H1 (cell line): ENCODE measurements at regions not wholly inside any gene's neighbourhood (a gene's known extent, or its start where the extent isn't known, plus 50 kb on each side); places are given as distances from the start of the nearest gene placed in this dataset.
"Not testable (repeated sequence)": the region's sequence is repeated elsewhere in the genome, so short reads cannot be mapped to it uniquely, and the experiment has no call there.

Experiments
- CTCF ChIA-PET: fragments of 300-600 bp; sonication (Branson Sonifier 250); formaldehyde crosslinking; loops from one replicate; lab custom pipeline; 2021; ENCODE audit not compliant: partially characterized antibody; lab: Charles Lee
- POLR2A ChIA-PET: fragments of 300-600 bp; sonication (Branson Sonifier 250); formaldehyde crosslinking; loops from one replicate; lab custom pipeline; 2021; ENCODE audit warnings: inconsistent platforms; ENCODE audit not compliant: partially characterized antibody; lab: Charles Lee
- DNase-seq, 2 experiments: peaks; one replicate each; pipeline versions ENCODE4 v3.0.0 to v3.0.0-alpha.2; 2010 to 2022; ENCODE audit warnings: low spot score in 2 of 2, low read depth in 1 of 2, mixed read lengths in 1 of 2
- FAIRE-seq: peaks from 2 replicates; lab custom pipeline; 2011; peaks lifted over from hg19 to GRCh38; lab: Jason Lieb, UNC
- H2AFZ ChIP-seq: 2 replicates; pipeline ENCODE4 v1.8.1; 2012; ENCODE audit warnings: low read length, inconsistent platforms
- H2AK5ac ChIP-seq: 2 replicates; pipeline ENCODE4 v1.6.1; 2013; ENCODE audit warnings: low read depth, low read length
- H2BK120ac ChIP-seq: replicated peaks from 2 replicates; pipeline ENCODE3; 2013; ENCODE audit warnings: low read depth, low read length, inconsistent platforms
- H2BK12ac ChIP-seq: 2 replicates; pipeline ENCODE4 v1.6.1; 2013; ENCODE audit warnings: low read depth, low read length
- H2BK15ac ChIP-seq: 2 replicates; pipeline ENCODE4 v1.6.1; 2013; ENCODE audit warnings: low read length
- H2BK20ac ChIP-seq: 2 replicates; pipeline ENCODE4 v1.6.1; 2013; ENCODE audit warnings: low read length
- H2BK5ac ChIP-seq: 2 replicates; pipeline ENCODE4 v1.6.1; 2013; ENCODE audit warnings: low read depth, low read length
- H3K14ac ChIP-seq: 2 replicates; pipeline ENCODE4 v1.6.1; 2013; ENCODE audit warnings: inconsistent platforms; ENCODE audit not compliant: insufficient read length
- H3K18ac ChIP-seq: 2 replicates; pipeline ENCODE4 v1.6.1; 2013; ENCODE audit warnings: low read length; ENCODE audit errors: extremely low read depth
- H3K23ac ChIP-seq: 2 replicates; pipeline ENCODE4 v1.6.1; 2013; ENCODE audit warnings: inconsistent platforms; ENCODE audit not compliant: insufficient read length
- H3K23me2 ChIP-seq: 2 replicates; pipeline ENCODE4 v1.6.1; 2013; ENCODE audit warnings: low read depth, low read length
- H3K27ac ChIP-seq: 2 replicates; pipeline ENCODE4 v1.6.1; 2011; ENCODE audit warnings: low read depth, low read length, inconsistent platforms
- H3K27me3 ChIP-seq, 4 experiments: replicated peaks in 1 of 4; 1 replicate in 1 of 4; 2 replicates in 3 of 4; pipeline versions ENCODE4 v1.6.1 to v1.8.1; 2011 to 2013; ENCODE audit warnings: low read length in 3 of 4, mild to moderate bottlenecking in 3 of 4, inconsistent platforms in 2 of 4, mixed read lengths in 2 of 4, moderate library complexity in 1 of 4; ENCODE audit not compliant: control insufficient read depth in 3 of 4, insufficient read depth in 3 of 4; ENCODE audit errors: extremely low read depth in 1 of 4
- H3K36me3 ChIP-seq, 4 experiments: 2 replicates each; pipeline versions ENCODE4 v1.6.1 to v1.8.1; 2011 to 2013; ENCODE audit warnings: mild to moderate bottlenecking in 4 of 4, low read length in 3 of 4, moderate library complexity in 2 of 4, control low read depth in 1 of 4, inconsistent platforms in 1 of 4; ENCODE audit not compliant: insufficient read depth in 4 of 4, control insufficient read depth in 2 of 4
- H3K4ac ChIP-seq: replicated peaks from 2 replicates; pipeline ENCODE3; 2013; ENCODE audit warnings: low read length, low read depth, mixed read lengths, inconsistent platforms; ENCODE audit not compliant: insufficient read length
- H3K4me1 ChIP-seq, 4 experiments: replicated peaks in 1 of 4; 1 replicate in 1 of 4; 2 replicates in 3 of 4; pipeline versions ENCODE4 v1.6.1 to v1.8.1; 2011 to 2013; ENCODE audit warnings: low read length in 3 of 4, inconsistent platforms in 2 of 4, mixed read lengths in 1 of 4; ENCODE audit not compliant: insufficient read depth in 4 of 4, control insufficient read depth in 3 of 4
- H3K4me2 ChIP-seq, 2 experiments: 2 replicates each; pipeline versions ENCODE4 v1.6.1 to v1.8.1; 2011 to 2013; ENCODE audit warnings: low read depth in 2 of 2, low read length in 2 of 2, control low read depth in 1 of 2, inconsistent platforms in 1 of 2, mild to moderate bottlenecking in 1 of 2; ENCODE audit not compliant: insufficient read depth in 1 of 2
- H3K4me3 ChIP-seq, 4 experiments: fragments of 200-600, 300-600 bp in 1 of 4; sonication (generic), shearing (Covaris generic), sonication (Bioruptor Twin) in 1 of 4; 2 replicates each; pipeline versions ENCODE4 v1.5.1 to v1.8.1; 2011 to 2016; ENCODE audit warnings: low read length in 4 of 4, low read depth in 3 of 4, control low read depth in 2 of 4, inconsistent platforms in 2 of 4, mild to moderate bottlenecking in 2 of 4, mixed read lengths in 1 of 4, moderate library complexity in 1 of 4; ENCODE audit not compliant: insufficient read depth in 2 of 4; ENCODE audit errors: extremely low read depth in 1 of 4
- H3K56ac ChIP-seq: replicated peaks from 2 replicates; pipeline ENCODE3; 2013; ENCODE audit warnings: low read depth, mild to moderate bottlenecking, mixed read lengths, low read length, inconsistent platforms; ENCODE audit not compliant: insufficient read length
- H3K79me1 ChIP-seq: 2 replicates; pipeline ENCODE4 v1.6.1; 2013; ENCODE audit warnings: low read depth, low read length, control low read depth
- H3K79me2 ChIP-seq, 2 experiments: 2 replicates each; pipeline versions ENCODE4 v1.6.1 to v1.8.1; 2012 to 2013; ENCODE audit warnings: low read length in 2 of 2, mild to moderate bottlenecking in 2 of 2, inconsistent platforms in 1 of 2; ENCODE audit not compliant: insufficient read depth in 2 of 2, control insufficient read depth in 1 of 2
- H3K9ac ChIP-seq, 4 experiments: replicated peaks in 1 of 4; 1 replicate in 1 of 4; 2 replicates in 3 of 4; pipeline versions ENCODE4 v1.6.1 to v1.8.1; 2011 to 2013; ENCODE audit warnings: low read depth in 3 of 4, low read length in 3 of 4, control low read depth in 2 of 4, mild to moderate bottlenecking in 2 of 4, moderate library complexity in 2 of 4, inconsistent platforms in 1 of 4; ENCODE audit errors: extremely low read depth in 1 of 4
- H3K9me3 ChIP-seq, 2 experiments: 2 replicates each; pipeline versions ENCODE4 v1.6.1 to v1.8.1; 2012 to 2013; ENCODE audit warnings: mild to moderate bottlenecking in 2 of 2, moderate library complexity in 2 of 2, control low read depth in 1 of 2, inconsistent platforms in 1 of 2, low read depth in 1 of 2, low read length in 1 of 2, mixed read lengths in 1 of 2; ENCODE audit not compliant: insufficient read depth in 2 of 2
- H4K20me1 ChIP-seq, 2 experiments: replicated peaks in 1 of 2; 2 replicates each; pipeline versions ENCODE3 to v1.8.1; 2011 to 2013; ENCODE audit warnings: inconsistent platforms in 2 of 2, low read length in 2 of 2, mild to moderate bottlenecking in 1 of 2; ENCODE audit not compliant: insufficient read depth in 2 of 2, control insufficient read depth in 1 of 2
- H4K5ac ChIP-seq: 2 replicates; pipeline ENCODE4 v1.6.1; 2013; ENCODE audit warnings: low read length, low read depth, mixed read lengths, inconsistent platforms; ENCODE audit not compliant: insufficient read length
- H4K8ac ChIP-seq: 2 replicates; pipeline ENCODE4 v1.8.0; 2013; ENCODE audit warnings: mild to moderate bottlenecking, moderate library complexity, low read length, inconsistent platforms; ENCODE audit not compliant: insufficient read depth; ENCODE audit errors: extremely low read depth
- H4K91ac ChIP-seq: replicated peaks from 2 replicates; pipeline ENCODE3; 2013; ENCODE audit warnings: low read length, mixed read lengths, inconsistent platforms; ENCODE audit not compliant: insufficient read length
- WGBS, 2 experiments: shearing (Covaris generic) in 1 of 2; methylation state at CpG; one replicate each; pipeline versions ENCODE4 v1.1.6 to v1.1.7; 2013 to 2015; ENCODE audit warnings: low lambda C conversion rate in 2 of 2, mixed read lengths in 2 of 2, inconsistent platforms in 1 of 2, low coverage in 1 of 2, missing lambda C conversion rate in 1 of 2; ENCODE audit not compliant: insufficient replicate concordance in 2 of 2, insufficient coverage in 1 of 2, insufficient read length in 1 of 2; ENCODE audit errors: extremely low coverage in 1 of 2, missing lambda C conversion rate in 1 of 2; 5-methylcytosine and 5-hydroxymethylcytosine counted together

- POLR2A ChIA-PET = not testable (repeated sequence)
Measured at GRCh38 chr3:195635262-195635873, 51.6 kb upstream of the APOD start.

More at GRCh38 chr3:195635262-195635873, 51.6 kb upstream of the APOD start:
- FAIRE-seq, H2BK15ac ChIP-seq, H3K27ac ChIP-seq, H3K27me3 ChIP-seq, H3K9ac ChIP-seq, H4K8ac ChIP-seq, H3K9me3 ChIP-seq, H2BK12ac ChIP-seq, H3K4me1 ChIP-seq, H2BK120ac ChIP-seq, H3K4ac ChIP-seq, H4K20me1 ChIP-seq, H2AK5ac ChIP-seq, H4K5ac ChIP-seq, H2BK20ac ChIP-seq, H3K23me2 ChIP-seq, H3K14ac ChIP-seq, CTCF ChIA-PET, DNase-seq, H4K91ac ChIP-seq, H2BK5ac ChIP-seq, H3K56ac ChIP-seq, H3K36me3 ChIP-seq, H3K79me1 ChIP-seq, H3K23ac ChIP-seq, H3K79me2 ChIP-seq, H3K18ac ChIP-seq, H2AFZ ChIP-seq: not testable (repeated sequence)
- H3K4me3 ChIP-seq = peak overlapping the region in 2 of 4 experiments; percentile 23 to 48; a peak in 2 of 8 replicates
- H3K4me2 ChIP-seq = peak overlapping the region in 1 of 2 experiments; percentile 59; a peak in 1 of 4 replicates
- WGBS, 2 experiments = no CpG with 5 or more reads among the region's 64 CpGs
